ENCODE measurements at regions not wholly inside any gene's neighbourhood (a gene's known extent, or its start where the extent isn't known, plus 50 kb on each side); places are given as distances from the start of the nearest gene placed in this dataset.

DNA sequence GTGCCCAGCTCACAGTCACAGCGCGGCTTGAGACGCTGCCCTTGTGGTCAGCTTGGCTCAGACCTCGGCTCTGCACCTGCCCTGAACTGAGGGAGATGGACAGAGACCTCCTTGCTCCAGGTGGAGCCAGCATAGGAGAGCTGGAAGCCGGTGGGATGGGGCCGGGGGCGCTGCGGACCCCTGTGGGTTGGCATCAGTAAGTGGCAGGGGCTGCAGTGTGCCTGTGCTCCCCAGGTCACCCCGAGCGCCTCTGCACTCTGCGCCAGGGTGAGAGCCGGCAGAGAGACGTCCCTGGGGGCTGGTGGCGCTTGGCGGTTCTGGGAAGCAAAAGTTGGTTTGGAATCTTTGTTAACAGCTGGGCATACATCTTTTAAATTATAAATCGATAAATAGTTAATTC is 105.6 kb upstream of the TTC34 start:
- intact Hi-C loops (cut with micrococcal nuclease): no loop called here
- no peaks in the 10 kb centered on the region for H3K27me3 Mint-ChIP-seq (ENCODE audit: low read depth in 2 of 2)
- H3K9me3 ChIP-seq (ENCODE audit: control insufficient read depth, insufficient read depth, low read length): no peaks in the 10 kb centered on the region

GRCh38 chr1:2908081-2908480 is 106.6 kb upstream of the TTC34 start:
- H3K27ac ChIP-seq (ENCODE audit: low read length): no peak overlapping the region
- H3K4me1 ChIP-seq (ENCODE audit: control insufficient read depth, insufficient read depth, low read length): no peaks in the 10 kb centered on the region
- DNase-seq (no peak), ATAC-seq (no peak)
- Mint-ChIP-seq H3K27me3 (ENCODE audit: low read depth in 2 of 2) (no peaks in the 10 kb centered on the region), H3K9me3 (no peaks in the 10 kb centered on the region), H3K4me1 (no peaks in the 10 kb centered on the region), H3K4me3 (no peak overlapping the region), H3K36me3 (no peaks in the 10 kb centered on the region), H3K27ac (no peak overlapping the region)
- H3K27me3 ChIP-seq (ENCODE audit: control insufficient read depth, insufficient read depth, low read length): no peaks in the 10 kb centered on the region
- no peaks in the 10 kb centered on the region for H3K36me3 ChIP-seq (ENCODE audit: control insufficient read depth, insufficient read depth, low read length)
- 93% methylated on average over 16 of the region's 16 CpGs for WGBS (ENCODE audit: insufficient coverage)
- no peaks in the 10 kb centered on the region for H3K9me3 ChIP-seq (ENCODE audit: control insufficient read depth, insufficient read depth, low read length)
- H3K4me3 ChIP-seq (ENCODE audit: low read length): no peak overlapping the region
- no peak for TF ChIP-seq CTCF (IDR thresholded peaks at IDR 0.05)
- intact Hi-C loops (cut with micrococcal nuclease): no loop called here

More for the DNA sequence above, 105.6 kb upstream of the TTC34 start:
- Mint-ChIP-seq H3K4me1 (no peaks in the 10 kb centered on the region), H3K4me3 (no peak overlapping the region), H3K27ac (no peak overlapping the region), H3K9me3 (no peaks in the 10 kb centered on the region), H3K36me3 (no peaks in the 10 kb centered on the region)
- Histone ChIP-seq H3K27ac (ENCODE audit: low read length) (no peak overlapping the region), H3K4me3 (ENCODE audit: low read length) (no peak overlapping the region), H3K36me3 (ENCODE audit: control insufficient read depth, insufficient read depth, low read length) (no peaks in the 10 kb centered on the region), H3K27me3 (ENCODE audit: control insufficient read depth, insufficient read depth, low read length) (no peaks in the 10 kb centered on the region), H3K4me1 (ENCODE audit: control insufficient read depth, insufficient read depth, low read length) (no peaks in the 10 kb centered on the region)
- no peak for ATAC-seq
- DNase-seq: no peak
- TF ChIP-seq CTCF (IDR thresholded peaks at IDR 0.05): no peak
- 91% methylated on average over 14 of the region's 16 CpGs for WGBS (ENCODE audit: insufficient coverage)

- H3K4me3 ChIP-seq (ENCODE audit: low read length): no peak overlapping the region
- WGBS (ENCODE audit: insufficient coverage): 77% methylated on average over 15 of the region's 15 CpGs
- Mint-ChIP-seq H3K9me3 (no peaks in the 10 kb centered on the region), H3K4me3 (no peak overlapping the region), H3K27me3 (ENCODE audit: low read depth in 2 of 2) (no peaks in the 10 kb centered on the region), H3K4me1 (no peaks in the 10 kb centered on the region), H3K36me3 (no peaks in the 10 kb centered on the region), H3K27ac (no peak overlapping the region)
- H3K27me3 ChIP-seq (ENCODE audit: control insufficient read depth, insufficient read depth, low read length): no peaks in the 10 kb centered on the region
- no peaks in the 10 kb centered on the region for H3K9me3 ChIP-seq (ENCODE audit: control insufficient read depth, insufficient read depth, low read length)
- H3K27ac ChIP-seq (ENCODE audit: low read length): no peak overlapping the region
- no peak for TF ChIP-seq CTCF (IDR thresholded peaks at IDR 0.05)
- H3K4me1 ChIP-seq (ENCODE audit: control insufficient read depth, insufficient read depth, low read length): no peaks in the 10 kb centered on the region
- no peak for DNase-seq
- intact Hi-C loops (cut with micrococcal nuclease): no loop called here
- ATAC-seq: no peak
- H3K36me3 ChIP-seq (ENCODE audit: control insufficient read depth, insufficient read depth, low read length): no peaks in the 10 kb centered on the region
These were observed 107.1 kb upstream of the TTC34 start for GRCh38 chr1:2908561-2908960.

- WGBS (ENCODE audit: insufficient coverage): 85% methylated on average over 14 of the region's 14 CpGs
- no peaks in the 10 kb centered on the region for H3K36me3 ChIP-seq (ENCODE audit: control insufficient read depth, insufficient read depth, low read length)
- no peak overlapping the region for H3K4me3 ChIP-seq (ENCODE audit: low read length)
- no peak overlapping the region for H3K27ac Mint-ChIP-seq
- no peaks in the 10 kb centered on the region for H3K4me1 Mint-ChIP-seq
- no peaks in the 10 kb centered on the region for H3K36me3 Mint-ChIP-seq
- ATAC-seq (no peak), DNase-seq (no peak)
- no peaks in the 10 kb centered on the region for H3K9me3 Mint-ChIP-seq
- no peak for TF ChIP-seq CTCF (IDR thresholded peaks at IDR 0.05)
- intact Hi-C loops (cut with micrococcal nuclease): no loop called here
- no peak overlapping the region for H3K4me3 Mint-ChIP-seq
- H3K27me3 ChIP-seq (ENCODE audit: control insufficient read depth, insufficient read depth, low read length): no peaks in the 10 kb centered on the region
- H3K27me3 Mint-ChIP-seq (ENCODE audit: low read depth in 2 of 2): no peaks in the 10 kb centered on the region
- no peaks in the 10 kb centered on the region for H3K4me1 ChIP-seq (ENCODE audit: control insufficient read depth, insufficient read depth, low read length)
- H3K9me3 ChIP-seq (ENCODE audit: control insufficient read depth, insufficient read depth, low read length): no peaks in the 10 kb centered on the region
- no peak overlapping the region for H3K27ac ChIP-seq (ENCODE audit: low read length)
These were observed 108.3 kb upstream of the TTC34 start for GRCh38 chr1:2909797-2910196.

Data from natural killer cell (primary cell).